Trophoblast cell (in vitro differentiated cells and primary cell): ENCODE measurements at regions not wholly inside any gene's neighbourhood (a gene's known extent, or its start where the extent isn't known, plus 50 kb on each side); places are given as distances from the start of the nearest gene placed in this dataset.

ENCODE experiments used
- DNase-seq, 2 donors: peaks; one replicate each; pipeline ENCODE4 v3.0.0-alpha.2; 2016
- H2AFZ ChIP-seq: 2 replicates; pipeline ENCODE4 v1.6.1; 2013; ENCODE audit warnings: low read length, moderate library complexity, mild to moderate bottlenecking; ENCODE audit not compliant: insufficient read depth, poor library complexity
- H2AK5ac ChIP-seq: 2 replicates; pipeline ENCODE4 v1.6.1; 2013; ENCODE audit warnings: mild to moderate bottlenecking, low read length
- H2BK120ac ChIP-seq: 2 replicates; pipeline ENCODE4 v1.6.1; 2013; ENCODE audit warnings: low read length, mild to moderate bottlenecking, moderate library complexity; ENCODE audit not compliant: insufficient read depth, poor library complexity
- H2BK12ac ChIP-seq: 2 replicates; pipeline ENCODE4 v1.6.1; 2013; ENCODE audit warnings: mild to moderate bottlenecking, low read length, moderate library complexity
- H2BK5ac ChIP-seq: 2 replicates; pipeline ENCODE4 v1.6.1; 2013; ENCODE audit warnings: low read length, low read depth, moderate library complexity, mild to moderate bottlenecking; ENCODE audit not compliant: poor library complexity
- H3K14ac ChIP-seq: 2 replicates; pipeline ENCODE4 v1.6.1; 2013; ENCODE audit warnings: mild to moderate bottlenecking, low read length
- H3K18ac ChIP-seq: 2 replicates; pipeline ENCODE4 v1.6.1; 2013; ENCODE audit warnings: mild to moderate bottlenecking, low read length
- H3K23ac ChIP-seq: 2 replicates; pipeline ENCODE4 v1.6.1; 2013; ENCODE audit warnings: low read length
- H3K27ac ChIP-seq: 2 replicates; pipeline ENCODE4 v1.5.1; 2013; ENCODE audit warnings: low read depth, mild to moderate bottlenecking, inconsistent platforms, low read length, moderate library complexity
- H3K27me3 ChIP-seq: 2 replicates; pipeline ENCODE4 v1.6.1; 2013; ENCODE audit warnings: inconsistent platforms, mild to moderate bottlenecking, low read length, moderate library complexity; ENCODE audit not compliant: insufficient read depth
- H3K36me3 ChIP-seq, 2 experiments: 1 replicate in 1 of 2; 2 replicates in 1 of 2; pipeline ENCODE4 v1.6.1; 2013; ENCODE audit warnings: low read length in 2 of 2, mild to moderate bottlenecking in 2 of 2, moderate library complexity in 1 of 2; ENCODE audit not compliant: insufficient read depth in 2 of 2, control insufficient read depth in 1 of 2
- H3K4ac ChIP-seq: 2 replicates; pipeline ENCODE4 v1.6.1; 2013; ENCODE audit warnings: low read depth, mild to moderate bottlenecking, low read length, moderate library complexity
- H3K4me1 ChIP-seq, 2 experiments: 1 replicate in 1 of 2; 2 replicates in 1 of 2; pipeline ENCODE4 v1.6.1; 2013; ENCODE audit warnings: low read length in 2 of 2, mild to moderate bottlenecking in 2 of 2, moderate library complexity in 1 of 2; ENCODE audit not compliant: insufficient read depth in 2 of 2, control insufficient read depth in 1 of 2
- H3K4me2 ChIP-seq: 2 replicates; pipeline ENCODE4 v1.6.1; 2013; ENCODE audit warnings: inconsistent platforms, mild to moderate bottlenecking, low read length, moderate library complexity
- H3K4me3 ChIP-seq: 2 replicates; pipeline ENCODE4 v1.5.1; 2013; ENCODE audit warnings: mild to moderate bottlenecking, low read depth, low read length, inconsistent platforms
- H3K79me1 ChIP-seq: one replicate; pipeline ENCODE4 v1.6.1; 2013; ENCODE audit warnings: low read length
- H3K79me2 ChIP-seq: 2 replicates; pipeline ENCODE4 v1.6.1; 2013; ENCODE audit warnings: low read length, mild to moderate bottlenecking; ENCODE audit not compliant: control insufficient read depth, insufficient read depth, poor library complexity
- H3K9ac ChIP-seq: 2 replicates; pipeline ENCODE4 v1.6.1; 2013; ENCODE audit warnings: mild to moderate bottlenecking, low read length
- H3K9me3 ChIP-seq: 2 replicates; pipeline ENCODE4 v1.6.1; 2013; ENCODE audit warnings: low read depth, mild to moderate bottlenecking, control low read depth, inconsistent platforms, low read length; ENCODE audit not compliant: insufficient read depth
- H4K12ac ChIP-seq: 2 replicates; pipeline ENCODE4 v1.6.1; 2013; ENCODE audit warnings: low read depth, mild to moderate bottlenecking, low read length, moderate library complexity
- H4K8ac ChIP-seq: 2 replicates; pipeline ENCODE4 v1.6.1; 2013; ENCODE audit warnings: low read depth, mild to moderate bottlenecking, low read length, moderate library complexity
- H4K91ac ChIP-seq: one replicate; pipeline ENCODE4 v1.6.1; 2013; ENCODE audit warnings: low read depth, mild to moderate bottlenecking, low read length, moderate library complexity
- WGBS: extraction: QIAGEN DNeasy Blood & Tissue Kit; methylation state at CpG from one replicate; pipeline ENCODE4 v1.1.7; 2013; ENCODE audit warnings: missing lambda C conversion rate; ENCODE audit not compliant: insufficient read length, insufficient coverage; ENCODE audit errors: extremely low coverage; 5-methylcytosine and 5-hydroxymethylcytosine counted together

- Histone ChIP-seq H4K12ac (no peak overlapping the region), H4K91ac (no peak overlapping the region), H3K27ac (no peak overlapping the region), H2BK5ac (no peak overlapping the region), H3K4me2 (no peak overlapping the region), H2AK5ac (no peak overlapping the region), H3K23ac (no peak overlapping the region), H3K9me3 (no peaks in the 10 kb centered on the region), H2BK120ac (no peak overlapping the region), H3K79me2 (no peaks in the 10 kb centered on the region), H3K9ac (no peak overlapping the region), H3K4me3 (no peak overlapping the region), H3K79me1 (no peaks in the 10 kb centered on the region), H2AFZ (no peak overlapping the region), H3K27me3 (no peaks in the 10 kb centered on the region), H3K36me3 (no peaks in the 10 kb centered on the region), H3K4me1 (no peaks in the 10 kb centered on the region), H3K18ac (no peak overlapping the region), H2BK12ac (no peak overlapping the region), H3K14ac (no peak overlapping the region), H3K4ac (no peak overlapping the region), H4K8ac (no peak overlapping the region)
- no peak for DNase-seq
- WGBS, result no CpG with 5 or more reads among the region's 4 CpGs
These were observed 392.8 kb downstream of the TSN start for GRCh38 chr2:122148128-122148767.

GRCh38 chr2:122150524-122151280 lies 395.3 kb downstream of the TSN start:
- Histone ChIP-seq H3K27me3 (no peaks in the 10 kb centered on the region), H3K9ac (no peak overlapping the region), H3K27ac (no peak overlapping the region), H3K4me2 (no peak overlapping the region), H2BK12ac (no peak overlapping the region), H2BK5ac (no peak overlapping the region), H4K12ac (no peak overlapping the region), H3K14ac (no peak overlapping the region), H4K8ac (no peak overlapping the region), H3K18ac (no peak overlapping the region), H3K4me3 (no peak overlapping the region), H3K79me1 (no peaks in the 10 kb centered on the region), H3K23ac (no peak overlapping the region), H2BK120ac (no peak overlapping the region), H3K4ac (no peak overlapping the region), H3K79me2 (no peaks in the 10 kb centered on the region), H4K91ac (no peak overlapping the region), H2AK5ac (no peak overlapping the region), H2AFZ (no peak overlapping the region), H3K9me3 (no peaks in the 10 kb centered on the region), H3K4me1 (no peaks in the 10 kb centered on the region), H3K36me3 (no peaks in the 10 kb centered on the region)
- no CpG with 5 or more reads among the region's 7 CpGs for WGBS
- no peak for DNase-seq

GRCh38 chr2:122152571-122152970 lies 397.1 kb downstream of the TSN start:
- no peak overlapping the region for H3K27ac ChIP-seq
- no peak overlapping the region for H2BK120ac ChIP-seq
- H4K91ac ChIP-seq, result no peak overlapping the region
- no peak overlapping the region for H3K14ac ChIP-seq
- WGBS, result no CpG with 5 or more reads among the region's 3 CpGs
- H3K79me1 ChIP-seq, result no peaks in the 10 kb centered on the region
- DNase-seq, result no peak
- H4K12ac ChIP-seq, result no peak overlapping the region
- no peaks in the 10 kb centered on the region for H3K79me2 ChIP-seq
- H3K4ac ChIP-seq, result no peak overlapping the region
- H3K23ac ChIP-seq, result no peak overlapping the region
- no peak overlapping the region for H3K4me3 ChIP-seq
- no peaks in the 10 kb centered on the region for H3K4me1 ChIP-seq
- H3K18ac ChIP-seq, result no peak overlapping the region
- no peak overlapping the region for H2AK5ac ChIP-seq
- no peak overlapping the region for H3K9ac ChIP-seq
- no peaks in the 10 kb centered on the region for H3K36me3 ChIP-seq
- no peak overlapping the region for H4K8ac ChIP-seq
- no peak overlapping the region for H2BK12ac ChIP-seq
- H3K4me2 ChIP-seq, result no peak overlapping the region
- H3K9me3 ChIP-seq, result no peaks in the 10 kb centered on the region
- no peaks in the 10 kb centered on the region for H3K27me3 ChIP-seq
- H2AFZ ChIP-seq, result no peak overlapping the region
- no peak overlapping the region for H2BK5ac ChIP-seq

GRCh38 chr2:122156176-122156890 lies 400.9 kb downstream of the TSN start:
- H3K18ac ChIP-seq, result no peak overlapping the region
- H3K4me3 ChIP-seq, result no peak overlapping the region
- no peak overlapping the region for H3K4ac ChIP-seq
- H2BK12ac ChIP-seq, result no peak overlapping the region
- H3K4me1 ChIP-seq, result no peaks in the 10 kb centered on the region
- no peak overlapping the region for H4K91ac ChIP-seq
- H2AK5ac ChIP-seq, result no peak overlapping the region
- H3K79me2 ChIP-seq, result no peaks in the 10 kb centered on the region
- peak overlapping the region; percentile 19 for H3K9ac ChIP-seq
- H2BK5ac ChIP-seq, result no peak overlapping the region
- H4K12ac ChIP-seq, result no peak overlapping the region
- H3K9me3 ChIP-seq, result no peaks in the 10 kb centered on the region
- no peak overlapping the region for H3K14ac ChIP-seq
- no peaks in the 10 kb centered on the region for H3K79me1 ChIP-seq
- H2AFZ ChIP-seq, result no peak overlapping the region
- H3K27ac ChIP-seq, result no peak overlapping the region
- DNase-seq, result no peak
- no peaks in the 10 kb centered on the region for H3K36me3 ChIP-seq
- H2BK120ac ChIP-seq, result no peak overlapping the region
- H3K4me2 ChIP-seq, result no peak overlapping the region
- no peak overlapping the region for H3K23ac ChIP-seq
- H4K8ac ChIP-seq, result no peak overlapping the region
- no peaks in the 10 kb centered on the region for H3K27me3 ChIP-seq
- no CpG with 5 or more reads among the region's 6 CpGs for WGBS
